Activated CD8-positive, alpha-beta T cell treated with anti-CD3 and anti-CD28 coated beads, Interleukin-2, amount 10 ng/mL, durations not matched to agents 7 days and 5 days (primary cell): ENCODE measurements at regions not wholly inside any gene's neighbourhood (a gene's known extent, or its start where the extent isn't known, plus 50 kb on each side); places are given as distances from the start of the nearest gene placed in this dataset.

Source experiments
- ATAC-seq: fragments of 150-1000 bp; cut with Tn5 transposase; one replicate; pipeline ENCODE4 v1.10.0; 2021; ENCODE audit warnings: moderate library complexity
- CTCF ChIA-PET: fragments of 350-600 bp; sonication (Branson Sonifier 250); formaldehyde crosslinking; loops from one replicate; lab custom pipeline; 2021; ENCODE audit warnings: antibody characterized with exemption; lab: Charles Lee
- POLR2A ChIA-PET: fragments of 350-600 bp; sonication (Branson Sonifier 250); formaldehyde crosslinking; loops from one replicate; lab custom pipeline; 2021; ENCODE audit warnings: antibody characterized with exemption; lab: Charles Lee
- DNase-seq: peaks from one replicate; pipeline ENCODE4 v3.0.0-alpha.2; 2020
- H3K27ac Mint-ChIP-seq: one replicate; pipeline ENCODE4 v1.8.0; 2021; ENCODE audit warnings: mild to moderate bottlenecking, mixed read lengths
- H3K27me3 Mint-ChIP-seq: one replicate; pipeline ENCODE4 v1.8.0; 2021; ENCODE audit warnings: low read depth, mixed read lengths
- H3K36me3 Mint-ChIP-seq: one replicate; pipeline ENCODE4 v1.8.0; 2021; ENCODE audit warnings: low read depth, mixed read lengths
- H3K4me1 Mint-ChIP-seq: one replicate; pipeline ENCODE4 v1.8.0; 2021; ENCODE audit warnings: low read depth, mixed read lengths
- H3K4me3 Mint-ChIP-seq: one replicate; pipeline ENCODE4 v1.8.0; 2021; ENCODE audit warnings: mild to moderate bottlenecking, mixed read lengths
- H3K9me3 Mint-ChIP-seq: one replicate; pipeline ENCODE4 v1.8.0; 2022; ENCODE audit warnings: mixed read lengths; ENCODE audit not compliant: insufficient read depth

DNA sequence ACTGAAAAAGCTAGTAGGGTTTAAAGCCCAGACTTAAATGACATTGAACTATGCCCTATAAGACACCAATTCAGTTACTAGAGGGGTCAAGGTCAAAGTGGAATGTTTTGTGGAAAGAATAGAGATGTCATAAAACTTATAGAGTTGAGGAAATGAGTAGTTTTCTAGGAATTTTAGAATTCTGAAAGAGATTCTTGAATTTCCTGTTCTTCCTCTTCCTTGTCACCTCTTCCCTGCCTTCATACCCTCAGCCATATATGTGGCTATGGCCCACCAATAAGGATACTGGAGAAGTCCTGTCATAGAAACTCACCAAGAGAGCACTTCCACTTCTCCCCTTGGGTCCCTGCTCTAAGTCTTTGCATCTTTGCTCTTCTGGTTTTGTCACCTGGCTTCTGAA is 104.9 kb upstream of the TGFBR2 start:
- no peak overlapping the region for H3K4me3 Mint-ChIP-seq
- peaks cover 16% of the 10 kb centered on the region for H3K4me1 Mint-ChIP-seq
- ChIA-PET CTCF (no interaction called here), POLR2A (no interaction called here)
- H3K27ac Mint-ChIP-seq: no peak overlapping the region
- no peak for DNase-seq
- H3K9me3 Mint-ChIP-seq: peaks cover 9% of the 10 kb centered on the region
- H3K27me3 Mint-ChIP-seq: no peaks in the 10 kb centered on the region
- H3K36me3 Mint-ChIP-seq: no peaks in the 10 kb centered on the region
- no peak for ATAC-seq

DNA sequence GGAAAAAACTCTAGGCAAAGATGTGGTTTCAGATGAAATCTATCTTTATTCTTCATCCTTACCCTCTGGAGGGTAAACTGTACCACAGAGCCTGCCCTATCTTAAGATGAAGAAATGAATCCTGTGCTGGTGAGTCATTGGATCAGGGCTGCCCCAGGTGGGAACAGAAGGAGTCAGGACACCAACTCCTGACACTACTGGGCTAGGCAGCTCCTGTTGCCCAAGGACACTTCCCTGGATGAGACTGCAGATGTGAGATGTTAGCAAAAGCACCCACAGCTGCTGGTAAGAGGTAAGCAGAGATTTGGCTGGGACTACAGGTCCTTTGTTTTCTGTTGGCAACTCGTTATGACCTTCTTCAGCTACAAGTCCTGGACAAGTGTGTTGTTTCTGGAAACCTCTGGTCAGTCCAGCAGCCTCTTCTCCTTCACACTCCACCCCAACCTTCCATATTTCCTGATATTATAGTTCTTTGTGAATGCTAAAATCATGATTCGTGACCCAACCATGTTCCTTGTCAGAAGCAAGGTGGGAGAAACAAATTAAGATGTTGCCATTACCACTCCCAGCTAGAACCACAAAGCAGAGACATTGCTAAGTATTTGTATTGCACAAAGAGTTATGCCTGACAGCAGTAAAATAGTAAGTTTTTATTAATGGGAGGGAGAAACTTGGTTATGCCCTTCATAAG is 104.2 kb upstream of the TGFBR2 start:
- Mint-ChIP-seq H3K27me3 (no peaks in the 10 kb centered on the region), H3K36me3 (no peaks in the 10 kb centered on the region), H3K9me3 (peaks cover 9% of the 10 kb centered on the region), H3K27ac (no peak overlapping the region), H3K4me3 (no peak overlapping the region), H3K4me1 (peaks cover 9% of the 10 kb centered on the region)
- no peak for DNase-seq
- ATAC-seq: no peak
- POLR2A ChIA-PET: no interaction called here
- CTCF ChIA-PET: no interaction called here

DNA sequence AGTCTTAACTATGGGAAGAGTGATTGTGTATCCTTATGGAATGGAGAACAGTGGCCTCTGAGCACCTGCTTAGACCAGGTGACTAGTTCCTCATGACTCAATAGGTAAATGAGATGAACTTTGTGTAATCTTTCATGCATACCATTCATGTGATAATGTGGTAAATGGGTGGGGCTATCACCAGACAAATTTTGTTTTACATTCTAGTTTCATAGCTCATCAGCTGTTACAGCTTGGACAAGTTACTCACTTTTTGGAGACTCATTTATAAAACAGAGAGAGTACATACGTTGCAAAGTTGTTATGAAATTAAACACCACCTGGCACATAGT is 103.7 kb upstream of the TGFBR2 start:
- peaks cover 8% of the 10 kb centered on the region for H3K4me1 Mint-ChIP-seq
- H3K27ac Mint-ChIP-seq: no peak overlapping the region
- ATAC-seq (no peak), DNase-seq (no peak)
- ChIA-PET CTCF (no interaction called here), POLR2A (no interaction called here)
- H3K4me3 Mint-ChIP-seq: no peak overlapping the region
- H3K36me3 Mint-ChIP-seq: no peaks in the 10 kb centered on the region
- H3K27me3 Mint-ChIP-seq: no peaks in the 10 kb centered on the region
- H3K9me3 Mint-ChIP-seq: peaks cover 9% of the 10 kb centered on the region

DNA sequence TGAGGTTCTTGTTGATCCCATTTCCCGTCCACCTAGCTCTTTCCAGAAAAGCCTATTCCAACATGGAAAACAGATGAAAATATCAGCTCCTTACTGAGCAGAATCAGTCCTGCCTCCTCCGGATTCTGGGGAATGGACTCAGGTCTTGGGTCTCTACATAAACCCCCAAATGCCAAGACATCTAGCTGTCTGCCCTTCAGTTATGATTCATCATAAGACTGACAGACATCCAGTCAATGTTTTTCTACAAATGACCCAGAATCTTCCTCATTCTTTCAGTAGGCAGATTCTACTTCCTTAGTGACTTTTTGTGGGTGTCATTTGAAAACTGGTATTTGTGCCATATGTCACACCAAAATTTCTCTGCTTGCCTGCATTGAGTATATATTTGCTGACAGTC is 103.0 kb upstream of the TGFBR2 start:
- no peak overlapping the region for H3K27ac Mint-ChIP-seq
- CTCF ChIA-PET: interaction anchor here (0.7 kb wide), 1 partner anchor 9 kb away, joined by 3 read pairs; no protein-coding TSS in a partner anchor
- H3K4me3 Mint-ChIP-seq: no peak overlapping the region
- peaks cover 9% of the 10 kb centered on the region for H3K9me3 Mint-ChIP-seq
- POLR2A ChIA-PET: no interaction called here
- no peaks in the 10 kb centered on the region for H3K27me3 Mint-ChIP-seq
- no peak for DNase-seq
- no peak for ATAC-seq
- no peaks in the 10 kb centered on the region for H3K36me3 Mint-ChIP-seq
- H3K4me1 Mint-ChIP-seq: peaks cover 8% of the 10 kb centered on the region

DNA sequence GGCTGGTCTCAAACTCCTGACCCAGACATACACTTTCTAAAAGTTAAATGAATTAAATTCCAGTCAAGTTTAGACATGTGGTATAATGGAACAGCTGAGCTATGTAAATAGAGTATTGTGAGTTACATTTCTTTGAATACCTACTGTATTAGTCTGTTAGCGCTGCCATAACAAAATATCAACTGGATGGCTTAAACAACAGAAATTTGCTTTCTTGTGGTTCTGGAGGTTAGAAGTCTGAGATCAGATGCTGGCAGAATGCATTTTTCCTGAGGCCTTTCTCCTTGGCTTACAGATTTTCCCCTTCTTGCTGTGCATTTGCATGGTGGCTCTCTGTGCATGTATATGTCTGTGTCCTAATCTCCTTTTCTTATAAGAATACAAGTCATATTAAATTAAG is 101.5 kb upstream of the TGFBR2 start:
- no peak for DNase-seq
- H3K36me3 Mint-ChIP-seq: no peaks in the 10 kb centered on the region
- POLR2A ChIA-PET: no interaction called here
- no peak overlapping the region for H3K27ac Mint-ChIP-seq
- H3K4me1 Mint-ChIP-seq: peaks cover 8% of the 10 kb centered on the region
- H3K27me3 Mint-ChIP-seq: no peaks in the 10 kb centered on the region
- CTCF ChIA-PET: no interaction called here
- H3K4me3 Mint-ChIP-seq: no peak overlapping the region
- H3K9me3 Mint-ChIP-seq: peaks cover 9% of the 10 kb centered on the region
- ATAC-seq: no peak

DNA sequence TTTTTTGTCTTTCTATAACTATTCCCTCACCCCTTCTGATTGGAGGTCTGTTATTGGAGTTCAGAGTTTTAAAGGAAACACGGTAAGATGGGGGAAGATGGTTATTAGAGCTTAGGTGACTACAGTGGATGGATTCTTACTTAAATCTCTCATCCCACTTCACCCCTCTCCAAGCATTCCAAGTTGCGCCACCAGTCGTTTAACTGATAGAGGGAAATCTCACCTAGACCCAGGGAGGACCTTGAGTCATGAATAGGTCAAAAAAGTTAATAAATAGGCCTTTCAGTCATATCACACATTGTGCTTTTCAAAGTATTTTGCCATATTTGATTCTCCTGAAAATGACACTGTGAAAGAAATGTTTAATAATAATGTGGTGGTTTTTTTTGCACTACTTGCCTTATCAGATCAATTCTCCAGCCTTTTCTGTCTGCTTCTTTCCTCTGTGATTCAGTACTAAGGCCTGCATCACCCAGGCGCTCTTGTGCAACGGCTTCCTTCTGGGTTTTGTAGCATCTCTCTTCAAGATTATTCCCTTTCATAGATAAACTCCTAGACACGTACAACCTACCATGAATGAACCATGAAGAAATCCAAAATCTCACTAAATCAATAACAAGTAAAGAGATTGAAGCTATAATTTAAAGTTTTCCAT is 100.4 kb upstream of the TGFBR2 start:
- Mint-ChIP-seq H3K9me3 (peaks cover 9% of the 10 kb centered on the region), H3K4me3 (no peak overlapping the region), H3K4me1 (peaks cover 4% of the 10 kb centered on the region), H3K36me3 (no peaks in the 10 kb centered on the region), H3K27ac (no peak overlapping the region), H3K27me3 (no peaks in the 10 kb centered on the region)
- DNase-seq (no peak), ATAC-seq (no peak)
- CTCF ChIA-PET: no interaction called here
- POLR2A ChIA-PET: no interaction called here

DNA sequence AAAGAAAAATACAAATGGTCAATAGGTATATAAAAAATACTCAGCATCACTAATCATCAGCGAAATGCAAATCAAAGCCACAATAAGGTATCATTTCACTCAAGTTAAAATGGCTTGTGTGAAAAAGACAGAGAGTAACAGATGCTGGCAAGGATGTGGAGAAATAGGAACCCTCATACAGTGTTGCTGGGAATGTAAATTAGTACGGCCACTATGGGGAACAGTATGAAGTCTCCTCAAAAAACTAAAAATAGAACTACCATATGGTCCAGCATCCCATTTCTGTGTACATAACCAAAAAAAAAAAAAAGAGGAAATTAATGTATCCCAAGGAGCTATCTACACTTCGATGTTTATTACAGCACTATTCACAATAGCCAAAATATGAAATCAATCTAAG is 98.1 kb upstream of the TGFBR2 start:
- H3K4me3 Mint-ChIP-seq: no peak overlapping the region
- ChIA-PET POLR2A (no interaction called here), CTCF (no interaction called here)
- DNase-seq (no peak), ATAC-seq (no peak)
- peaks cover 7% of the 10 kb centered on the region for H3K4me1 Mint-ChIP-seq
- no peaks in the 10 kb centered on the region for H3K27me3 Mint-ChIP-seq
- peaks cover 6% of the 10 kb centered on the region for H3K9me3 Mint-ChIP-seq
- no peaks in the 10 kb centered on the region for H3K36me3 Mint-ChIP-seq
- H3K27ac Mint-ChIP-seq: no peak overlapping the region

DNA sequence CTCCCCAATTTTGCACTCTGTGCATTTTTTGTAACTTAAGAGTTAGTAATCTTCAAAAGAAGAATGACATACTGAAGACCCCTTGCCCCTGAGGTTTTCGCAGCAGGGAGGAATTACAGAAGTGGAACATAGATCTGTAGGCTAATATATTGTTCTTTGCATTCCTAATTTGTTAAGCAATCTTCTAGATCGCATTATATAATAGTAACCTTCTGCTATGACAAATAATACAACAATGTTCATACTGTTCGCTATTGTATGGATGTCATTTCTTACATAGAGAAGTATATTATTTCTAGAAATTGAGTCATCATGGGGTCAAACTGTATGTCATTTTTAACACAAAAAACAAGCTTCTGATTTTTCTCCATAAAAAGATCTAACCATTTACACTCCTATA is 95.8 kb upstream of the TGFBR2 start:
- ATAC-seq: no peak
- H3K36me3 Mint-ChIP-seq: no peaks in the 10 kb centered on the region
- H3K4me3 Mint-ChIP-seq: no peak overlapping the region
- no peaks in the 10 kb centered on the region for H3K27me3 Mint-ChIP-seq
- CTCF ChIA-PET: no interaction called here
- H3K4me1 Mint-ChIP-seq: peaks cover 7% of the 10 kb centered on the region
- DNase-seq: no peak
- POLR2A ChIA-PET: no interaction called here
- H3K27ac Mint-ChIP-seq: no peak overlapping the region
- H3K9me3 Mint-ChIP-seq: peaks cover under 1% of the 10 kb centered on the region

DNA sequence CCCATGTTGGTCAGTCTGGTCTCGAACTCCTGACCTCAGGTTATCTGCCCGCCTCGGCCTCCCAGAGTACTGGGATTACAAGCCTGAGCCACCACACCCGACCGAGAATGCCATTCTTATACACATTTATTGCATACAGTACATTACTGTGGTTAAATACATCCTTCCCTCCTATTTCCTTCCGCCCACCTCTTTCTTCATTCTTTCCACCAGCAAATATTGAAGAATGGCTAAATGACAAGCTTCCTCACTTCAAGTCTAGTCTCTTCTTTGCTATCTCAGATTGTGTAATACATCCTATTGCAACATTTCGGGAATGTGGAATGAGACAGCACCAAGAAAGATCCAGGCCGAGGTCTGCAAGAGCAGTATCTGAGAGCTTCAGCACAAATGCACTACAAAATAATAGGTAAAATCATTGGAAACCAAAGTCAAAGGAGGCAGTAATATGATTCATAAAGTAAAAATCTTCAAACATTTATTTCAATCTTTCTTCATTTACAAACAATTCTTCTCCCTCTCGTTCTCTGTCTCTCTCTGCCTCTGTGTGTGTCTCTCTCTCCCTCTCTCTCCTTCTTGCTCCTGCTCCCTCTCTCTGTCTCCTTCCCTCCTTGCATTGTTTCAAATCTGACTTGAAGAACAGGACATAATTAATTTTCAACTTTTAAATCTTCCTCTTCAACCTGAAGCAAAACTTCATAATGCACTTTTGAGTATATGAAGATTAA is 94.7 kb upstream of the TGFBR2 start:
- Mint-ChIP-seq H3K9me3 (no peaks in the 10 kb centered on the region), H3K27ac (no peak overlapping the region), H3K4me3 (no peak overlapping the region), H3K4me1 (peaks cover 7% of the 10 kb centered on the region), H3K27me3 (no peaks in the 10 kb centered on the region), H3K36me3 (no peaks in the 10 kb centered on the region)
- ATAC-seq (no peak), DNase-seq (no peak)
- ChIA-PET CTCF (interaction anchor here (0.7 kb wide), 1 partner anchor 222 kb away, joined by 3 read pairs; no protein-coding TSS in a partner anchor), POLR2A (no interaction called here)

DNA sequence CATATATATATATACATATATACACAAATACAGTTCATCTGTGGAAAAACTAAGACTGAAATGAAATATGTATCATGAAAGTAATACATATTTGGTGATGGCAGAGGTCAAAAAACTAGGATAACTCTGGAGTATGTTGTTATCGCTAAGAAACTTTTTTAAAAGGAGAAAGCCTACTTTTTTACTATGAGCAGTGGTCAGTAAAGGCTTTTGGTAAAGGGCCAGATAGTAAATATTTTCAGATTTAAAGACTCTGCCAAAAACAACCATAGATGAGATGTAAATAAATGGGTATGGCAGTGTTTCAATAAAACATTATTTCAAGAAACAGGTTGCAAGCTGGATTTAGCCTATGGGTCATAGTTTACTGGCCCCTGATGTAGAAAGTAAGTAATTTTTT is 93.8 kb upstream of the TGFBR2 start:
- no peak overlapping the region for H3K27ac Mint-ChIP-seq
- no peak for ATAC-seq
- peaks cover 2% of the 10 kb centered on the region for H3K36me3 Mint-ChIP-seq
- no peaks in the 10 kb centered on the region for H3K9me3 Mint-ChIP-seq
- ChIA-PET POLR2A (no interaction called here), CTCF (interaction anchor here (0.6 kb wide), 1 partner anchor 9 kb away, joined by 3 read pairs; no protein-coding TSS in a partner anchor)
- DNase-seq: no peak
- no peaks in the 10 kb centered on the region for H3K27me3 Mint-ChIP-seq
- H3K4me3 Mint-ChIP-seq: no peak overlapping the region
- H3K4me1 Mint-ChIP-seq: peaks cover 10% of the 10 kb centered on the region

DNA sequence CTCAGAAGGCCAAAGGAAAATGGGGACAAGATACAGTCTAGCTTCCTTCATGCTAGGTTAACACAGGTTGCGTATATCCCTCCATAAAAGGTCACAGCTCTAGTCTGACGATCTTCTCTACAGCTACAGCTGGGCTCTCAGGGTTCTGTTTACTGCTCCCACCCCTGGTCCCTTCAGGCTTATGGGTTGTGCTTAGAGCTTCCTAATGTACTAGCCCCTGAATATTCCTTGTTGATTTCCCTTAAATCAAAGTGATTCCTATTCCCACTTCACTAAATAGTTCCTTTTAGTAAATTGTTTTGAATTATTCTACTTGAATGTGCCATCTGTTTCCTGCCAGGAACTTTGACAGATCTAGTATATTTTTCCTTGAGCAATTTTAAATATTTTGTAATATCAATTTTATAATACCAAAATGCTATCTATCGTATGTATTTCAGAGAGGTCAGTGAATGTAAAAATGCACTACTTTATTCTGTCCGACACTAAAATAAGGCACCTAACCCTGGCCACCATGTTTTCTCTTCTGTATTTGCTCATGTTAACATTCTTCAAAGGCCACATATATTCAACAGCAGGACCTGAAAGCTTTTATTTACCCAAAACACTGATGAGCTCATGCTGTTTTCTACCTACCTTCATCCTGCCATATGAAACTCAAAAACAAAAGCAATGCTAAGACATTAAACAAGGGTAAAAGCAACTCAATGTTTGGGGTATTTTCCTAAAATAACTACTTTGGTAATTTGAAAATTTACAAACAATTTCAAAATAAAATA is 92.8 kb upstream of the TGFBR2 start:
- H3K27me3 Mint-ChIP-seq: no peaks in the 10 kb centered on the region
- H3K4me3 Mint-ChIP-seq: no peak overlapping the region
- no peak for ATAC-seq
- POLR2A ChIA-PET: no interaction called here
- DNase-seq: no peak
- peaks cover 20% of the 10 kb centered on the region for H3K4me1 Mint-ChIP-seq
- H3K27ac Mint-ChIP-seq: no peak overlapping the region
- no peaks in the 10 kb centered on the region for H3K9me3 Mint-ChIP-seq
- H3K36me3 Mint-ChIP-seq: peaks cover 3% of the 10 kb centered on the region
- CTCF ChIA-PET: interaction anchor here (0.9 kb wide), 1 partner anchor 16 kb away, joined by 3 read pairs; no protein-coding TSS in a partner anchor

DNA sequence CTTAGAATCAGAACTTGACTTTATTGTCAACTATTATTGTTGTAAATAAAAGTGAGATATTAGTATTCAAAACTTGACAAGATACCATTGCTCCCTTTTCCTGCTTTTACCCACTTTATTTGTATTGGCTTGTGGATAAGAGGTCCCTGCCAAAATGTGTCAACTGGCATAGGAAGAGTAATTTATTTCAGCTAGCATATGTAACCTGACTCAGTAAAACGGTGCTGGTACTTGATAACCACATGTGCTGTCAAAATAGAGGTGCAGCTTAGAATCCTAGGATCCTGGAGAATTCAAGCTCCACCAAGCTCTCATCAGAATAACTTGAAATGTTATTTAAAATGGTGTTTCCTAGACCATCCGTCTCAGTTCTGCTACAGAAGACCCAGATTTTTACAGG is 90.2 kb upstream of the TGFBR2 start:
- Mint-ChIP-seq H3K4me3 (no peak overlapping the region), H3K27ac (no peak overlapping the region), H3K27me3 (no peaks in the 10 kb centered on the region), H3K9me3 (no peaks in the 10 kb centered on the region), H3K36me3 (peaks cover 3% of the 10 kb centered on the region), H3K4me1 (peaks cover 24% of the 10 kb centered on the region)
- CTCF ChIA-PET: no interaction called here
- no peak for DNase-seq
- POLR2A ChIA-PET: no interaction called here
- no peak for ATAC-seq
